Fibroblast of lung (primary cell): ENCODE measurements at regions not wholly inside any gene's neighbourhood (a gene's known extent, or its start where the extent isn't known, plus 50 kb on each side); places are given as distances from the start of the nearest gene placed in this dataset.

Source experiments
- CTCF ChIP-seq, 2 donors: IDR thresholded peaks in 1 of 2; conservative IDR thresholded peaks in 1 of 2; 1 replicate in 1 of 2; 2 replicates in 1 of 2; pipeline ENCODE4 v1.5.1; 2011 to 2012; ENCODE audit warnings: low read length in 2 of 2, control low read depth in 1 of 2, inconsistent platforms in 1 of 2, low read depth in 1 of 2, mild to moderate bottlenecking in 1 of 2
- EZH2 ChIP-seq: IDR thresholded peaks from 2 replicates; pipeline ENCODE4 v1.5.1; 2012; ENCODE audit warnings: low read length, control low read depth, mild to moderate bottlenecking; ENCODE audit errors: missing control alignments

GRCh38 chr3:168989396-168989795 lies 674.1 kb downstream of the MECOM start:
- TF ChIP-seq CTCF (conservative IDR thresholded peaks at IDR 0.05 in 1 of 2, IDR thresholded peaks at IDR 0.05 in 1 of 2; ENCODE audit: low read depth in 1 of 2, low read length in 2 of 2) (no peak), EZH2 (no peak)
